HG03175 (cell line): ENCODE measurements at regions not wholly inside any gene's neighbourhood (a gene's known extent, or its start where the extent isn't known, plus 50 kb on each side); places are given as distances from the start of the nearest gene placed in this dataset.
A peak's percentile ranks its signal among the peaks of the same experiment; 100 is the strongest.

Experiments
- ATAC-seq: cut with Tn5 transposase; IDR thresholded peaks from one replicate; pipeline ENCODE4 v1.9.1; 2021; ENCODE audit warnings: mild to moderate bottlenecking, moderate library complexity; ENCODE audit not compliant: unreplicated experiment

- no peak for ATAC-seq
Measured at GRCh38 chr6:139832493-139833305, 458.3 kb upstream of the CITED2 start.

- no peak for ATAC-seq
Measured at GRCh38 chr6:139829576-139829975, 455.1 kb upstream of the CITED2 start.

GRCh38 chr6:139828751-139829519 lies 454.5 kb upstream of the CITED2 start:
- ATAC-seq, result no peak

- ATAC-seq, result no peak
Measured at GRCh38 chr6:139825935-139826374, 451.5 kb upstream of the CITED2 start.

- no peak for ATAC-seq
Measured at GRCh38 chr6:139824864-139825263, 450.4 kb upstream of the CITED2 start.

- ATAC-seq, result no peak
Measured at GRCh38 chr6:139823808-139824126, 449.3 kb upstream of the CITED2 start.

- ATAC-seq, result no peak
Measured at GRCh38 chr6:139823099-139823807, 448.8 kb upstream of the CITED2 start.

- ATAC-seq, result no peak
Measured at GRCh38 chr6:139821676-139822223, 447.3 kb upstream of the CITED2 start.

- no peak for ATAC-seq
Measured at GRCh38 chr6:139820210-139820609, 445.8 kb upstream of the CITED2 start.

GRCh38 chr6:139819776-139820175 lies 445.3 kb upstream of the CITED2 start:
- no peak for ATAC-seq

GRCh38 chr6:139812939-139813338 lies 438.5 kb upstream of the CITED2 start:
- no peak for ATAC-seq

GRCh38 chr6:139801571-139802321 lies 427.3 kb upstream of the CITED2 start:
- ATAC-seq, result no peak

- ATAC-seq, result peak; percentile 66
Measured at GRCh38 chr6:139800837-139801236, 426.4 kb upstream of the CITED2 start.

GRCh38 chr6:139790527-139790926 lies 416.1 kb upstream of the CITED2 start:
- ATAC-seq, result no peak

- no peak for ATAC-seq
Measured at GRCh38 chr6:139784222-139784769, 409.8 kb upstream of the CITED2 start.

GRCh38 chr6:139779988-139780774 lies 405.7 kb upstream of the CITED2 start:
- no peak for ATAC-seq

GRCh38 chr6:139778688-139779087 lies 404.2 kb upstream of the CITED2 start:
- no peak for ATAC-seq

GRCh38 chr6:139778106-139778505 lies 403.7 kb upstream of the CITED2 start:
- no peak for ATAC-seq

GRCh38 chr6:139777202-139777970 lies 402.9 kb upstream of the CITED2 start:
- no peak for ATAC-seq
